Stimulated activated CD8-positive, alpha-beta memory T cell treated with anti-CD3 and anti-CD28 coated beads, Interleukin-12 subunit alpha, Interleukin-12 subunit beta, amount 100 ng/mL, for 24 hours (primary cell): ENCODE measurements at regions not wholly inside any gene's neighbourhood (a gene's known extent, or its start where the extent isn't known, plus 50 kb on each side); places are given as distances from the start of the nearest gene placed in this dataset.
"Not testable (repeated sequence)": the region's sequence is repeated elsewhere in the genome, so short reads cannot be mapped to it uniquely, and the experiment has no call there.

Experiments used
- DNase-seq: peaks from one replicate; pipeline ENCODE4 v3.0.0-alpha.2; 2020; ENCODE audit errors: extremely low read depth

DNA sequence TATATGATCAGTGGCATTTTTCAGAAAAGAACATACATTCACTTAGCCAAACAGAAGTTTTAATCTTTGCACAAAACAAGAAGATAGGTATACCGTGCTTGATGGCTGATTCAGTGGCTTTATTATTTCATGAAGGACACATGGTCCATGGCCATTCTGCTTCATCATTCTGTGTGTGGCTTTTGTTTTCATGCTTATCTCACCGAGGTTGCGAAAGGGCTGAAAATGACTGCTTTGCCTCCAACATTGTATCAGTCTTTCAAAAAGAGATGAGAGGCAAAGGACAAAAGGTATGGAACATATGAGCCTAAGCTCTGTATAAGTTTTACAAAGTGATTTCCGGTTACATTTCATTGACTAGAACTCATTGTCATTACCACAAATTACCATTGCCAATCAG is 541.1 kb downstream of the RAB28 start:
- no peak for DNase-seq

- DNase-seq: no peak
These were observed 550.3 kb downstream of the RAB28 start for GRCh38 chr4:12933760-12934221.

DNA sequence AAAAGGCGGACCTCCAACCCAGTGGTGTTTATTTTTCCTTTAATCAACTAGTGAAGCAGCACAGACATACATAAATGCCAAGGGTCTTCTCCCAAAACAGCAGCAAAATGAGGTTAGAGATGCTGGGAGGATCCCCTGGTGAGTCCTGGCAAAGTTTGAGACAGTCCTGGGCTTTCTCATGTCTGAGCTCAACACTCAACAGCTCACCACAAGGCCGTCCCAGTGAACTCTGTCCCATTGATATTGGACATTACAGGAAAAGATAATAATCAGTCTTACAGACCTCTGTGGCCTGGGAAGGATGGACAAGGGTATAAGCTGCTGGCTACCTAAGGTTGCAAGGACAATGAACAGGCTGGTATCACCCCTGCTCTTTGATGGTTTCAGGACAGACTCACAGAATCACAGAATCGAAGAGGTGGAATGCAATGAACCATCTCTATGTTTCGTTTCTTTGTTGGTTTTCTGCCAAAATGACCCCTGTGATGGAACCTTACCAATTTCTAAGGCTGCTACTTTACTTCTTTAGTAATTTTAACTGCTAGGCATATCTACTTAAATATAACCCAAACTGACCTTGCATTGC is 551.8 kb downstream of the RAB28 start:
- DNase-seq: no peak

GRCh38 chr4:12929784-12930183 is 554.4 kb downstream of the RAB28 start:
- DNase-seq: no peak

GRCh38 chr4:12928751-12929150 is 555.4 kb downstream of the RAB28 start:
- no peak for DNase-seq

DNA sequence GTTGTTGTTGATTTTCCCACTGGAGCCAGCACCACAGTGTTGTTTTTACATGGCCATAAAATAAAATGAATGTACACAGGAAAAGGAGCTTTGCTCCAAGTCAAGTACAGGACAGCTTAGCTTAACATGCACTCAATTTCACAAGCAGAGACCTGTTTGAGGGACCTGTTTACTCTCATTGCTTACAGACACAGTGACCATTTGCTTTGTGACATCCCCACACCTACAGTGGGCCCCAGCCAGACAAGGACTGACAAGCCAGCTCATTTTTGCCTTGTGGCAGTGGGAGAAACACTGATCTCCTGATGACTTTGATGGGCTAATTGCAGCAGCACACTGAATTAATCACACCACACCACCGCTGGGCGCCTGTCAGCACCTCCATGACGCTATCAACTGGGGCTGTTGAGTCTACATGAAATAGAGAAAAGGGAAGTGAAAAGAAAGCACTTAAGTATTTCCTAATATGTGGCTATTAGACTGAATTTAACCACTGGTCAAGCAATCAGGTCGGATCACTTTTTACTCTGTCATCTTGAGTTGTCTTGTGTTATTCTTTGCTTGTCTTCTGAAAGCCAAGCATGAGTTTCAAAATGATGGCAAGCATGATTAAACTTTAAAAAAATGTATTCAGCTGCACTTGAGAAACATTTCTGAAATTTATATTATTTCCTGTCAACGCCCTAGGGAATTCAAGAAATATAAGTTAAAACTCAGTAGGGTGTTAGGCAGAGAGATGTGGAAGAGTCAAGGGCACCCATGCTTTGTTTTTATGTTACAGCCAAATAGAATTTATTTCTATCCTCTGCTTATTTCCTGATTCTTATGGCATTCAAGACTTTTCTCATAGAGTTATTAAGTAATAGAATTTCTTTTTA is 557.7 kb downstream of the RAB28 start:
- no peak for DNase-seq

DNA sequence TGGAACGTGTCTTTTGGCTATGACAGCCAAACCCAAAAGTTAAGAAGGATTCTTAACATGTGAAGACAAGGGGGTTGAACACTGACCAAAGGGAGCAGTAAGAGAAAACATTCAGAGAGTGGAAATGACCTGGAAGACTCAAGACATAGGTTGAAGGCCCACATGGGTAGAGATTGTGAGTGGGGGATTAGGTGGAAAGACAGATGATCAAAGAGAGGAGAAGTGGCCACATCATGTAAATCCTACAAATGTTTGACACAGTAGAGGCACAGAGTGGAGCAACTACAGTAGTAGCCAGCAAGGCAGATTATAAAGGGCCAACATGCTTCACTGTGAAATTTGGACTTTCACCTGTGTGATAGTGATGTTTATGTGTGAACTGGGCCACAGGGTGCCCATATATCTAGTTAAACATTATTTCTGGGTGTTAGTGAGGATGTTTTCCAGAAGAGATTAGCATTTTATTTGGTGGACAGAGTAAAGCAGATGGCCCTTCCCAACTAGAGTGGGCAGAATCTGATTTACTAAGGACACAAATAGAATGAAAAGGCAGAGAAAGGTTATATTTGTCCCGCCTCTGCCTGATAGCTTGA is 559.3 kb downstream of the RAB28 start:
- DNase-seq: no peak

GRCh38 chr4:12924253-12924652 is 559.9 kb downstream of the RAB28 start:
- DNase-seq: no peak

DNA sequence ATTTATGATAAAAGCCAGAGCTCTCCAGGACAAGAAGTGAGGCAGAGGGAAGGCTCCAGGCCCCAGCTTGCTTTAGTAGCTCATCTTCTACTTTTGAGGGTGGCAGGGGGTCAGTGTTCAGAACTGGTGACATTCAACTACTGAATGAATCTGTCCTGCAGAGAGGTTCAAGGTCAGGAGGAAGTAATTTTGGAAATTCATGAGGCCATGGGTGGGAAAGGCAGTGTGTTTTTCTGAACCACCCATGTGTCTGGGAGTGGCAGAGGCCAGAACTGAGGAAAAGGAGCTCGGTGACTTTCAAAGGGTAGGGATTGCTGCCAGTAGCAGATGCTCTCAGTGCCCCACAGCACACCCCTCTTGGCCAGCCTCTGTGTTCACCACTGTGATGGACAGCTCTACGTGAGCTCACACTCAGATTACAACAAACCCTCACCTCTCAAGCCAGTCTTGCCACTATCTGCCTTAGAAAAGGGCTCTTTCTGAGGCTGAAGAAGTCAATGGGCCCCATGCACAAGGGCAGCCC is 571.2 kb downstream of the RAB28 start:
- no peak for DNase-seq

DNA sequence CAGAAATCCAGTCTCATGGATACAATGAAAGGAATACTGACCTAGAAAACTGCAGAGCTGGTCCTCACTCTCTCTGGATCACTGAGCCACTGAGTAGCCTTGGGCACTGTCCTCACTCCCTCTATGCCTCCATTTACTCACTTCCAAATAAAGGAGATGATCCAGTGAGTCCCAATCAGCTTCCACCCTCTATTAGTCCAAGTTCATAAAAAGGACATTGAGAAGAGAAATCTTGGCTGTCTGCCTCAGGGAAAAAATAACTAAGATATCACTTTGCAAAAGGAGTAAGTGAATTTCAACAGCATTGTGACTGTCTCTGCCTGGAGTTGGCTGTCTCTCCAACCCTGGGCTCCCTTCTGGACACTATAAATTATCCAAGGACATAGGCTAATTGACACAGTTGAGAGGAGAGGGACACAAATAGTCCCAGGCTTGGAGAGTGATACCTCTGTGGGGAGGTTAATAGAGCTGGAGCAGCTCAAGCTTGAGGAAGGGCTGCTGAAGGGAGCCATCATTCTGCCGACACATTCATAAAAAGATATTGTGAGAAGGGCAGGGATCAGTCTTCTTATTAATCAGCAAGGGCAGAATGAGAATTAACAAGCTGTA is 572.3 kb downstream of the RAB28 start:
- no peak for DNase-seq

GRCh38 chr4:12903640-12904039 is 580.5 kb downstream of the RAB28 start:
- not testable (repeated sequence) for DNase-seq

DNA sequence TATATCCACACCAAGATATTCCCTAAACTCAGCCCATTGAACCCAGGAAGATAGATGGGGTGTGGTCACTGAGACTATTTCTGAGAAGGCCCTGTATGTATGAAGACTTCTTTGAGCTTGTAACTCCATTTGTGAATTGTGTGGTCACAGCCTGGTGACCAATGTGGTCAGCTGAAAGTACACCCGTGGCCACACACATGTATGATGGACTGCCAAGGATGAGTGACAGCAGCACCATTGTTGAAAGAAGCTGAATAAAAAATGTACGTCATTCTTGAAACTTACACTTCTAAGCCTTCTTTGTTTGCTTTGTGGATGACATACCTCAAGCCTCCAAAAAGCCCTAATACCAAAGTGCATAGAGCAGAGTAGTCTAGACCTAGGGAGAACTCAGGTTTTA is 581.4 kb downstream of the RAB28 start:
- no peak for DNase-seq

DNA sequence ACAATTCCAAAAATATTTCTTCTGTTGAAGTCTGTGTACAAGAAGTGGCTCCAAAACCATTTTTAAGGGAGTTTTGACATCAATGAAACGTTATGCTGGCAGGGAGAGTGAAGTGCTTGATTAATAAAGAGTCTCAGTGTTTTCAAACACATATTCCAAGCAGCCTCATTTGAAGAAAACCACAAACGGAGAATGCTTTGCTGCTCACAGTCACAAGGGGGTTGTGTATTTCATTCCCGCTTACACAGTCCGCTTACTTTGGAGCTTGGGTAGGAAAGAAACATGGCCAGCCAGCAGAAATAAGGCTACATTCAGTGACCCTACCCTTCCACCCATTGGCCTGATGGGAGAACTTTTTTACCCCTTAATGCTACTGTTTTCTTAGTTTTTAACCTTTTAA is 586.2 kb downstream of the RAB28 start:
- no peak for DNase-seq

DNA sequence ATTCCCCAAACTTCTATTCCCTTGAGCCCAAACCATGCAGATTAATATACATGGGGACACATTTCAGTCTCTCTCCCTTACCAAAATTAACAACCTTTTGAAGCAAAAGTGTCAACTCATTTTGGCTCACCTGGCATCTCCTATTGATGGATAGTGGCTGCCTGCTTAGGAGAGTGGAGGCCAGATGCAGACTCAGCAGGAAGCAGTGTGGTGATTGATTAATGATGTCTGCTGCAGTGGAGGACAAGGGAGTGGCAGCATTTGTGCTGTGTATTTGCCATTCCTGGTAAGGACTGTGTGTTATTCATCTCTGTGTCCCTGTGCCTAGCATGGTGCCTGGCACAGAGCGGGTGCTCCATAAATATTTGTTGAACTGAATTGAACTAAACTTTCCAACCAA is 590.1 kb downstream of the RAB28 start:
- no peak for DNase-seq

GRCh38 chr4:12889054-12889453 is 595.1 kb downstream of the RAB28 start:
- DNase-seq: no peak

- DNase-seq: no peak
These were observed 599.0 kb downstream of the RAB28 start for GRCh38 chr4:12884846-12885796.

- DNase-seq: no peak
These were observed 602.1 kb downstream of the RAB28 start for GRCh38 chr4:12881945-12882584.

DNA sequence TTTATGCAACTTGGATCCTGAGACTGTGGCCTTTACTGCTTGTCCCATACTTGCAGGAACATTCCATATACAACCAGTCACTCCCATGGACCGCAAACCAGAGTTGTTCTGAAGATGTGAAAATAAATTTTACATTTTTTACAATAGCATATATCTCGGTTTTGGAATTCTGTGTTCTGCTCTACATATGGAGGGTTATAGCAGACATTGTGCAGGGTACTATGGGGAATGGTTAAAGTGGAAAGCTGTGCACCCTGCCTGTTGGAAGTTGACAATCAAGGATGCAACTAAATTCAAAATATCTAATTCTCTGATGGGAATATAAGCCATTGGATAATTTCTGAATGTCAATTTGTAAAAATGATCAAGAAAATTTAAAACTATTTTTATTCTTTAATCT is 603.3 kb downstream of the RAB28 start:
- DNase-seq: no peak

DNA sequence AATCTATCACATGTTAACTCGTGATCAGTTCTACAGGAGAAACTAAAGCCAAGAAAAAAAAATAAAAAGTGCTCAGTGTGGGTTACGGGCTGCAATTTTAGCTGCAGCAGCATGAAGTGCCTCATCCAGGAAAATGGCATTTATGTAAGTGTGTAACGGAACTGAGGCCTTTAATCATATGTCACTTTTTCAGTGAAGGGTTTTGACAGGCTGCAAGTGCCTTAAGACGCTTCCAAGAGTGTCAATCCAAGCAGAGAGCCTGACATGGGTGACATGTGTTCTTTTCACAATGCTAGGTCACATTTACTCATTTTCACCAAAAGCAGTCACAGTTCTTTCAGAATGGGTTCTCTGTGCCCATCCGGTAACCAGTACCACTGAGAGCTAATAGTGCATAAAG is 604.6 kb downstream of the RAB28 start:
- DNase-seq: no peak

GRCh38 chr4:12875640-12876243 is 608.4 kb downstream of the RAB28 start:
- no peak for DNase-seq
